HCT116 (cell line): ENCODE measurements at regions not wholly inside any gene's neighbourhood (a gene's known extent, or its start where the extent isn't known, plus 50 kb on each side); places are given as distances from the start of the nearest gene placed in this dataset.

Source experiments
- ATAC-seq: fragments of 200-7000 bp; cut with Tn5 transposase; 2 replicates; pipeline ENCODE4 v1.9.1; 2020; ENCODE audit warnings: mild to moderate bottlenecking, moderate library complexity
- BruUV-seq: library from RNA; stranded (reverse); fragments of 400-500 nt; replicated peaks from 2 replicates; lab custom pipeline; 2021; lab: Mats Ljungman, UMichigan
- CTCF ChIA-PET: fragments of 300-600 bp; sonication (Branson Sonifier 250); formaldehyde crosslinking; loops from one replicate; lab custom pipeline; 2021; ENCODE audit warnings: antibody characterized with exemption; lab: Charles Lee
- POLR2A ChIA-PET: fragments of 300-600, 350-600 bp; sonication (Branson Sonifier 250); formaldehyde crosslinking; loops from one replicate; lab custom pipeline; 2021; ENCODE audit warnings: antibody characterized with exemption; lab: Charles Lee
- RAD21 ChIA-PET, 2 experiments: fragments of 300-600 bp; sonication (Branson Sonifier 250); formaldehyde crosslinking; loops; one replicate each; lab custom pipeline; 2023; ENCODE audit warnings: low total read pairs in 2 of 2; ENCODE audit not compliant: uncharacterized antibody in 2 of 2, unreplicated experiment in 2 of 2, low non-redundant PET in 1 of 2; lab: Charles Lee
- DNase-seq: peaks from one replicate; pipeline ENCODE4 v3.0.0-alpha.2; 2010; ENCODE audit warnings: low read depth, low spot score
- H2AFZ ChIP-seq: fragments of 200-600 bp; shearing (Covaris generic), sonication (generic); 2 replicates; pipeline ENCODE4 v1.6.1; 2017; ENCODE audit warnings: low read depth, mixed run types, mixed read lengths, antibody characterized with exemption, low read length; ENCODE audit not compliant: poor library complexity, severe bottlenecking
- H3K27ac ChIP-seq: 2 replicates; pipeline ENCODE4 v1.5.1; 2012; ENCODE audit warnings: low read depth, low read length
- H3K27me3 ChIP-seq: fragments of 200-600 bp; sonication (generic); 2 replicates; pipeline ENCODE4 v1.6.1; 2016; ENCODE audit warnings: mixed run types, low read length, mixed read lengths; ENCODE audit not compliant: insufficient read depth
- H3K36me3 ChIP-seq, 2 experiments: fragments of 200-500 bp in 1 of 2; fragments of 200-600 bp in 1 of 2; sonication (Bioruptor generic) in 1 of 2; sonication (generic) in 1 of 2; 2 replicates each; pipeline versions ENCODE4 v1.5.1 to v1.6.1; 2014 to 2016; ENCODE audit warnings: low read length in 2 of 2, inconsistent platforms in 1 of 2, mixed read lengths in 1 of 2, mixed run types in 1 of 2; ENCODE audit not compliant: insufficient read depth in 2 of 2, control insufficient read depth in 1 of 2
- H3K4me1 ChIP-seq, 2 experiments: fragments of 200-600 bp in 1 of 2; sonication (generic) in 1 of 2; 2 replicates each; pipeline versions ENCODE4 v1.5.1 to v1.6.1; 2012 to 2017; ENCODE audit warnings: low read length in 2 of 2, inconsistent platforms in 1 of 2, mild to moderate bottlenecking in 1 of 2, mixed read lengths in 1 of 2, mixed run types in 1 of 2, moderate library complexity in 1 of 2; ENCODE audit not compliant: insufficient read depth in 2 of 2, control insufficient read depth in 1 of 2
- H3K4me2 ChIP-seq: fragments of 200-600 bp; sonication (generic); 2 replicates; pipeline ENCODE4 v1.6.1; 2017; ENCODE audit warnings: mixed run types, low read length, mixed read lengths
- H3K4me3 ChIP-seq, 2 experiments: fragments of 200-600 bp in 1 of 2; sonication (generic) in 1 of 2; replicated peaks in 1 of 2; 2 replicates each; pipeline ENCODE4 v1.5.1; 2011 to 2016; ENCODE audit warnings: low read length in 2 of 2, control low read depth in 1 of 2, low read depth in 1 of 2, mild to moderate bottlenecking in 1 of 2, mixed read lengths in 1 of 2, mixed run types in 1 of 2
- H3K79me2 ChIP-seq: fragments of 200-600 bp; sonication (generic); 2 replicates; pipeline ENCODE4 v1.6.1; 2017; ENCODE audit warnings: mild to moderate bottlenecking, mixed run types, low read length, moderate library complexity, mixed read lengths; ENCODE audit not compliant: insufficient read depth
- H3K9ac ChIP-seq: fragments of 200-600 bp; sonication (generic); 2 replicates; pipeline ENCODE4 v1.6.1; 2016; ENCODE audit warnings: low read length, mixed read lengths
- H3K9me2 ChIP-seq: fragments of 200-600 bp; sonication (generic), shearing (Covaris generic); 2 replicates; pipeline ENCODE4 v1.6.1; 2017; ENCODE audit warnings: mixed run types, mild to moderate bottlenecking, moderate library complexity; ENCODE audit not compliant: insufficient read depth
- H3K9me3 ChIP-seq, 2 experiments: fragments of 200-500 bp in 1 of 2; fragments of 200-600 bp in 1 of 2; sonication (Bioruptor generic) in 1 of 2; sonication (generic) in 1 of 2; 2 replicates each; pipeline ENCODE4 v1.6.1; 2014 to 2017; ENCODE audit warnings: low read length in 2 of 2, mixed read lengths in 2 of 2, inconsistent platforms in 1 of 2, low read depth in 1 of 2, mild to moderate bottlenecking in 1 of 2, mixed run types in 1 of 2, moderate library complexity in 1 of 2; ENCODE audit not compliant: control insufficient read depth in 1 of 2, insufficient read depth in 1 of 2
- H4K20me1 ChIP-seq: fragments of 200-600 bp; sonication (generic), shearing (Covaris generic); 2 replicates; pipeline ENCODE4 v1.6.1; 2017; ENCODE audit warnings: mixed run types, mild to moderate bottlenecking, moderate library complexity; ENCODE audit not compliant: insufficient read depth
- CBX3 ChIP-seq: IDR thresholded peaks from 2 replicates; pipeline ENCODE4 v1.6.1; 2012; ENCODE audit warnings: low read depth
- CEBPB ChIP-seq: IDR thresholded peaks from 2 replicates; pipeline ENCODE4 v1.6.1; 2012; ENCODE audit warnings: low read depth
- EGR1 ChIP-seq: IDR thresholded peaks from 2 replicates; pipeline ENCODE4 v1.6.1; 2012; ENCODE audit warnings: low read depth
- ELF1 ChIP-seq: IDR thresholded peaks from 2 replicates; pipeline ENCODE4 v1.6.1; 2012; ENCODE audit warnings: low read depth, borderline replicate concordance
- EZH2 ChIP-seq: fragments of 200-600 bp; sonication (generic); IDR thresholded peaks from 2 replicates; pipeline ENCODE4 v1.6.1; 2017; ENCODE audit warnings: antibody characterized with exemption, mixed run types
- EZH2phosphoT487 ChIP-seq: fragments of 200-600 bp; IDR thresholded peaks from 2 replicates; pipeline ENCODE4 v1.6.1; 2018; ENCODE audit warnings: antibody characterized with exemption, borderline replicate concordance
- JUND ChIP-seq: IDR thresholded peaks from 2 replicates; pipeline ENCODE4 v1.6.1; 2012
- POLR2A ChIP-seq: IDR thresholded peaks from 2 replicates; pipeline ENCODE4 v1.7.0; 2011; ENCODE audit warnings: borderline replicate concordance; ENCODE audit not compliant: insufficient read depth, insufficient read length; ENCODE audit errors: extremely low read depth
- POLR2AphosphoS5 ChIP-seq: IDR thresholded peaks from 2 replicates; pipeline ENCODE4 v1.6.1; 2011; ENCODE audit warnings: mild to moderate bottlenecking, low read depth, low read length, moderate library complexity
- SIN3A ChIP-seq: IDR thresholded peaks from 2 replicates; pipeline ENCODE4 v1.6.1; 2012; ENCODE audit warnings: low read depth
- SP1 ChIP-seq: IDR thresholded peaks from 2 replicates; pipeline ENCODE4 v1.6.1; 2012; ENCODE audit warnings: low read depth
- SRF ChIP-seq: IDR thresholded peaks from 2 replicates; pipeline ENCODE4 v1.6.1; 2012; ENCODE audit warnings: low read depth
- ZFX ChIP-seq: fragments of 450-650 bp; IDR thresholded peaks from 2 replicates; pipeline ENCODE4 v1.6.1; 2017
- ZNF274 ChIP-seq: fragments of 200-500 bp; sonication (Bioruptor generic); IDR thresholded peaks from 2 replicates; pipeline ENCODE4 v1.6.1; 2014; ENCODE audit warnings: mild to moderate bottlenecking, low read depth, low read length, inconsistent platforms
- intact Hi-C: fragments of 100-400 bp; cut with micrococcal nuclease; formaldehyde crosslinking; loops from 2 replicates; pipeline ENCODE4 v1.10.0; 2022
- TF ChIP-seq, protein P1 (sequence below): IDR thresholded peaks from 2 replicates; pipeline ENCODE4 v1.6.1; 2011; ENCODE audit warnings: mild to moderate bottlenecking, low read length, moderate library complexity; ENCODE audit not compliant: insufficient replicate concordance; ENCODE audit errors: extremely low read depth
- TF ChIP-seq, protein P2 (sequence below), 3 experiments: fragments of 200-600 bp in 1 of 3; sonication (generic) in 1 of 3; IDR thresholded peaks in 2 of 3; conservative IDR thresholded peaks in 1 of 3; 2 replicates each; pipeline ENCODE4 v1.5.1; 2012 to 2017; ENCODE audit warnings: low read depth in 2 of 3, low read length in 2 of 3, antibody characterized with exemption in 1 of 3, borderline replicate concordance in 1 of 3, control low read depth in 1 of 3, mild to moderate bottlenecking in 1 of 3, mixed read lengths in 1 of 3, mixed run types in 1 of 3, moderate library complexity in 1 of 3; ENCODE audit not compliant: insufficient read depth in 1 of 3
- TF ChIP-seq, protein P3 (sequence below): IDR thresholded peaks from 2 replicates; pipeline ENCODE4 v1.6.1; 2012; ENCODE audit warnings: low read depth
- TF ChIP-seq, protein P4 (sequence below): IDR thresholded peaks from 2 replicates; pipeline ENCODE4 v1.6.1; 2012

DNA sequence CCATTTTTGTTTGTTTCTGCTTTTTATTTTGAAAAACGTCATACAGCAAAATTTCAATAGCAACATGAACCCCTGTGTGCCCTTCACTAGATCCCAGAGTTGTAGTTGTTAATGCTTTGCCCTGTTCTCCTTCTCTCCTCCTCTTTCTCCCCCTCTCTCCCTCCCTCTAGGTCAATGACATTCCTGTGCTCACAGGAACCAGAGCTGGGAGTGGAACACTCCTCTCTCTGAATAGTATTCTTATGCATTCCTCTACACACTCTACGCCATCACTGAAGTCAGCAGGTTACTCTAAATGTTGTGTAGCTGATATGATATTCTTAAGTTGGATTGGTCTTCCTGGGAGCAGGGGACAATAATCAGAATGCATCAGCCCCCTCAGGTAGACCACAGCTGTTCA, 243.4 kb downstream of the SYK start:
- ATAC-seq = no peak
- Histone ChIP-seq H3K4me1 (peaks cover 2 to 11% of the 10 kb centered on the region in 2 experiments; a peak in 1 of 4 replicates), H3K9me2 (no peaks in the 10 kb centered on the region), H3K79me2 (no peaks in the 10 kb centered on the region), H3K4me2 (no peak overlapping the region), H3K4me3 (no peak overlapping the region), H3K27ac (no peak overlapping the region), H3K36me3 (no peaks in the 10 kb centered on the region)
- intact Hi-C loops = no loop called here
- no TSS peak for BruUV-seq
- CTCF ChIA-PET = interaction anchor here (0.6 kb wide), 1 partner anchor 67 kb away, joined by 3 read pairs; no protein-coding TSS in a partner anchor
- POLR2A ChIA-PET = no interaction called here
- DNase-seq = no peak
- RAD21 ChIA-PET = no interaction called here
- no peak for TF ChIP-seq EGR1
- TF ChIP-seq, protein P1, sequence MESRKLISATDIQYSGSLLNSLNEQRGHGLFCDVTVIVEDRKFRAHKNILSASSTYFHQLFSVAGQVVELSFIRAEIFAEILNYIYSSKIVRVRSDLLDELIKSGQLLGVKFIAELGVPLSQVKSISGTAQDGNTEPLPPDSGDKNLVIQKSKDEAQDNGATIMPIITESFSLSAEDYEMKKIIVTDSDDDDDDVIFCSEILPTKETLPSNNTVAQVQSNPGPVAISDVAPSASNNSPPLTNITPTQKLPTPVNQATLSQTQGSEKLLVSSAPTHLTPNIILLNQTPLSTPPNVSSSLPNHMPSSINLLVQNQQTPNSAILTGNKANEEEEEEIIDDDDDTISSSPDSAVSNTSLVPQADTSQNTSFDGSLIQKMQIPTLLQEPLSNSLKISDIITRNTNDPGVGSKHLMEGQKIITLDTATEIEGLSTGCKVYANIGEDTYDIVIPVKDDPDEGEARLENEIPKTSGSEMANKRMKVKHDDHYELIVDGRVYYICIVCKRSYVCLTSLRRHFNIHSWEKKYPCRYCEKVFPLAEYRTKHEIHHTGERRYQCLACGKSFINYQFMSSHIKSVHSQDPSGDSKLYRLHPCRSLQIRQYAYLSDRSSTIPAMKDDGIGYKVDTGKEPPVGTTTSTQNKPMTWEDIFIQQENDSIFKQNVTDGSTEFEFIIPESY = no peak
- no peak for TF ChIP-seq ZFX
- TF ChIP-seq, protein P2, sequence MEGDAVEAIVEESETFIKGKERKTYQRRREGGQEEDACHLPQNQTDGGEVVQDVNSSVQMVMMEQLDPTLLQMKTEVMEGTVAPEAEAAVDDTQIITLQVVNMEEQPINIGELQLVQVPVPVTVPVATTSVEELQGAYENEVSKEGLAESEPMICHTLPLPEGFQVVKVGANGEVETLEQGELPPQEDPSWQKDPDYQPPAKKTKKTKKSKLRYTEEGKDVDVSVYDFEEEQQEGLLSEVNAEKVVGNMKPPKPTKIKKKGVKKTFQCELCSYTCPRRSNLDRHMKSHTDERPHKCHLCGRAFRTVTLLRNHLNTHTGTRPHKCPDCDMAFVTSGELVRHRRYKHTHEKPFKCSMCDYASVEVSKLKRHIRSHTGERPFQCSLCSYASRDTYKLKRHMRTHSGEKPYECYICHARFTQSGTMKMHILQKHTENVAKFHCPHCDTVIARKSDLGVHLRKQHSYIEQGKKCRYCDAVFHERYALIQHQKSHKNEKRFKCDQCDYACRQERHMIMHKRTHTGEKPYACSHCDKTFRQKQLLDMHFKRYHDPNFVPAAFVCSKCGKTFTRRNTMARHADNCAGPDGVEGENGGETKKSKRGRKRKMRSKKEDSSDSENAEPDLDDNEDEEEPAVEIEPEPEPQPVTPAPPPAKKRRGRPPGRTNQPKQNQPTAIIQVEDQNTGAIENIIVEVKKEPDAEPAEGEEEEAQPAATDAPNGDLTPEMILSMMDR (IDR thresholded peaks at IDR 0.05 in 2 of 3, conservative IDR thresholded peaks at IDR 0.05 in 1 of 3; ENCODE audit: borderline replicate concordance in 1 of 3, insufficient read depth in 1 of 3, low read depth in 2 of 3, low read length in 2 of 3) = no peak
- TF ChIP-seq SP1 = no peak
- TF ChIP-seq, protein P3, sequence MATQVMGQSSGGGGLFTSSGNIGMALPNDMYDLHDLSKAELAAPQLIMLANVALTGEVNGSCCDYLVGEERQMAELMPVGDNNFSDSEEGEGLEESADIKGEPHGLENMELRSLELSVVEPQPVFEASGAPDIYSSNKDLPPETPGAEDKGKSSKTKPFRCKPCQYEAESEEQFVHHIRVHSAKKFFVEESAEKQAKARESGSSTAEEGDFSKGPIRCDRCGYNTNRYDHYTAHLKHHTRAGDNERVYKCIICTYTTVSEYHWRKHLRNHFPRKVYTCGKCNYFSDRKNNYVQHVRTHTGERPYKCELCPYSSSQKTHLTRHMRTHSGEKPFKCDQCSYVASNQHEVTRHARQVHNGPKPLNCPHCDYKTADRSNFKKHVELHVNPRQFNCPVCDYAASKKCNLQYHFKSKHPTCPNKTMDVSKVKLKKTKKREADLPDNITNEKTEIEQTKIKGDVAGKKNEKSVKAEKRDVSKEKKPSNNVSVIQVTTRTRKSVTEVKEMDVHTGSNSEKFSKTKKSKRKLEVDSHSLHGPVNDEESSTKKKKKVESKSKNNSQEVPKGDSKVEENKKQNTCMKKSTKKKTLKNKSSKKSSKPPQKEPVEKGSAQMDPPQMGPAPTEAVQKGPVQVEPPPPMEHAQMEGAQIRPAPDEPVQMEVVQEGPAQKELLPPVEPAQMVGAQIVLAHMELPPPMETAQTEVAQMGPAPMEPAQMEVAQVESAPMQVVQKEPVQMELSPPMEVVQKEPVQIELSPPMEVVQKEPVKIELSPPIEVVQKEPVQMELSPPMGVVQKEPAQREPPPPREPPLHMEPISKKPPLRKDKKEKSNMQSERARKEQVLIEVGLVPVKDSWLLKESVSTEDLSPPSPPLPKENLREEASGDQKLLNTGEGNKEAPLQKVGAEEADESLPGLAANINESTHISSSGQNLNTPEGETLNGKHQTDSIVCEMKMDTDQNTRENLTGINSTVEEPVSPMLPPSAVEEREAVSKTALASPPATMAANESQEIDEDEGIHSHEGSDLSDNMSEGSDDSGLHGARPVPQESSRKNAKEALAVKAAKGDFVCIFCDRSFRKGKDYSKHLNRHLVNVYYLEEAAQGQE = no peak
- no peak for TF ChIP-seq ZNF274
- no peak for TF ChIP-seq POLR2A
- TF ChIP-seq SRF = no peak
- TF ChIP-seq EZH2 = no peak
- TF ChIP-seq, protein P4, sequence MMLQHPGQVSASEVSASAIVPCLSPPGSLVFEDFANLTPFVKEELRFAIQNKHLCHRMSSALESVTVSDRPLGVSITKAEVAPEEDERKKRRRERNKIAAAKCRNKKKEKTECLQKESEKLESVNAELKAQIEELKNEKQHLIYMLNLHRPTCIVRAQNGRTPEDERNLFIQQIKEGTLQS = no peak
- TF ChIP-seq ELF1 = no peak
- no peak for TF ChIP-seq SIN3A
- TF ChIP-seq EZH2phosphoT487 = no peak
- TF ChIP-seq CEBPB = no peak
- TF ChIP-seq POLR2AphosphoS5 = no peak
- no peak for TF ChIP-seq JUND
- TF ChIP-seq CBX3 = no peak
- TF ChIP-seq, all 23 proteins: peak for 0
- Histone ChIP-seq H3K27me3 (no peaks in the 10 kb centered on the region), H4K20me1 (no peaks in the 10 kb centered on the region), H2AFZ (no peak overlapping the region), H3K9ac (no peak overlapping the region), H3K9me3 (no peaks in the 10 kb centered on the region)
